NCI-H1417 (cell line): ENCODE measurements at regions not wholly inside any gene's neighbourhood (a gene's known extent, or its start where the extent isn't known, plus 50 kb on each side); places are given as distances from the start of the nearest gene placed in this dataset.
"Not testable (repeated sequence)": the region's sequence is repeated elsewhere in the genome, so short reads cannot be mapped to it uniquely, and the experiment has no call there.

Source experiments
- DNase-seq, 3 experiments: peaks; one replicate each; lab custom pipeline; 2025; lab: John Stamatoyannopoulos, UW

- DNase-seq: not testable (repeated sequence)
Observed at GRCh38 chr3:187475613-187476012, 107.4 kb downstream of the RTP4 start.

GRCh38 chr3:187473778-187474406 is 105.7 kb downstream of the RTP4 start:
- no peak for DNase-seq

GRCh38 chr3:187466306-187466705 is 98.1 kb downstream of the RTP4 start:
- DNase-seq: not testable (repeated sequence)

GRCh38 chr3:187465503-187465902 is 97.3 kb downstream of the RTP4 start:
- no peak for DNase-seq

GRCh38 chr3:187464682-187465081 is 96.5 kb downstream of the RTP4 start:
- no peak for DNase-seq

- DNase-seq: no peak
Observed at GRCh38 chr3:187458921-187459320, 90.7 kb downstream of the RTP4 start.

- no peak for DNase-seq
Observed at GRCh38 chr3:187458383-187458782, 90.2 kb downstream of the RTP4 start.

- peak in 2 of 3 experiments; percentile 5 to 22 for DNase-seq
Observed at GRCh38 chr3:187456250-187456649, 88.1 kb downstream of the RTP4 start.

- no peak for DNase-seq
Observed at GRCh38 chr3:187454085-187454815, 86.1 kb downstream of the RTP4 start.

GRCh38 chr3:187450431-187451190 is 82.4 kb downstream of the RTP4 start:
- peak in 2 of 3 experiments; percentile 29 to 82 for DNase-seq

- no peak for DNase-seq
Observed at GRCh38 chr3:187448674-187449073, 80.5 kb downstream of the RTP4 start.

GRCh38 chr3:187447737-187448136 is 79.6 kb downstream of the RTP4 start:
- no peak for DNase-seq

- peak in 1 of 3 experiments; percentile 36 for DNase-seq
Observed at GRCh38 chr3:187445356-187445755, 77.2 kb downstream of the RTP4 start.

- peak in 1 of 3 experiments; percentile 8 for DNase-seq
Observed at GRCh38 chr3:187434524-187434923, 66.3 kb downstream of the RTP4 start.

- no peak for DNase-seq
Observed at GRCh38 chr3:187430576-187430975, 62.4 kb downstream of the RTP4 start.
